GM19025 (cell line): ENCODE measurements at regions not wholly inside any gene's neighbourhood (a gene's known extent, or its start where the extent isn't known, plus 50 kb on each side); places are given as distances from the start of the nearest gene placed in this dataset.

Experiments
- ATAC-seq: cut with Tn5 transposase; IDR thresholded peaks from one replicate; pipeline ENCODE4 v1.9.1; 2021; ENCODE audit warnings: mild to moderate bottlenecking, low read depth, moderate library complexity; ENCODE audit not compliant: unreplicated experiment

GRCh38 chrX:7789200-7789599 lies 53.8 kb upstream of the VCX start:
- ATAC-seq, result no peak

- no peak for ATAC-seq
Observed at GRCh38 chrX:7788334-7788733, 54.6 kb upstream of the VCX start.

- no peak for ATAC-seq
Observed at GRCh38 chrX:7787714-7788113, 55.3 kb upstream of the VCX start.

DNA sequence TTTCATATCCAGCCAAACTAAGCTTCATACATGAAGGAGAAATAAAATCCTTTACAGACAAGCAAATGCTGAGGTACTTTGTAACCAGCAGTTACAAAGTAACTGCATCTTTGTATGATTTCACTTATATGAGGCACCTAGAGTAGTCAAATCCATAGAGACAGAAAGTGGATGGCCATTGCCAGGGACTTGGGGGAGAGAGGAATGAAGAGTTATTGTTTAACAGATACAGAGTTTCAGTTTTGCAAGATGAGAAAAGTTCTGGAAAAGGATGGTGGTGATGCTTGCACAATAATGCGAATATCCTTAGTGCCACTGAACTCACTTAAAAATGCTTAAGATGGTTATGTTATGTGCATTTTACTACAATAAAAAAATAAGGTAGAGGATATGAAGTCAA lies 58.4 kb upstream of the VCX start:
- no peak for ATAC-seq

DNA sequence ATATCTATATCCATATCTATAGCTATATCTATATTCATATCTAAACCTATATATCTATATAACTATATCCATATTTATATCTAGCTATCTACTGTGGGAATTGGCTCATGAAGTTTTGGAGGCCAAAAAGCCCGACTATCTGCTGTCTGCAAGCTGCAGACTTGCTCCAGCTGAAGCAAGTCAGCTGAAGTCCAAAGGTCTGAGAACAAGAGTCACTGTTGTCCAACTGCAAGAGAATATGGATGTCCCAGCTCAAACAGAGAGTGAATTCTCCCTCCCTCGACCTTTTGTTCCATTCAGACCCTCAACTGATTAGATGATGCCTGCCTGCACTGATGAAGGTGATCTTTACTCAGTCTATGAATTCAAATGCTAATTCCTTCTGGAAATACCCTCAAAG lies 63.3 kb upstream of the VCX start:
- no peak for ATAC-seq

DNA sequence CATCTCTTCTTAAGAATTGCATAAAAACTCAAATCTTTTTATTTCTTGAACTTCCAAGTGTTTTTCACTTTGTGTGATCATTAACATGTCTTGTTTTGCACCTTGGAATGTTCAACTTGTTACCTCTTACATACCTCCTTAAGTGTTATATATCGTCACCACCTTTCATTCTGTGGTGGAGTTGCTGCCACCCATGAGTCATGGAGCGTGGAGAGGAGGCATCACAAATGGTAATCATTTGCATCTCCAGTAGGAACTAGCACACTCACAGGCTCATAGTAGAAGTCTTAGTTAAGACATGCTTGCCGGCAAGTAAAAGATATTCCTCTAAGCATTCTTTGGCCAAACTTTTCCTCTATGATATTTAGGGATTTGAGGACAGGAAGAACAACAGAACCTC lies 67.0 kb upstream of the VCX start:
- ATAC-seq, result no peak

DNA sequence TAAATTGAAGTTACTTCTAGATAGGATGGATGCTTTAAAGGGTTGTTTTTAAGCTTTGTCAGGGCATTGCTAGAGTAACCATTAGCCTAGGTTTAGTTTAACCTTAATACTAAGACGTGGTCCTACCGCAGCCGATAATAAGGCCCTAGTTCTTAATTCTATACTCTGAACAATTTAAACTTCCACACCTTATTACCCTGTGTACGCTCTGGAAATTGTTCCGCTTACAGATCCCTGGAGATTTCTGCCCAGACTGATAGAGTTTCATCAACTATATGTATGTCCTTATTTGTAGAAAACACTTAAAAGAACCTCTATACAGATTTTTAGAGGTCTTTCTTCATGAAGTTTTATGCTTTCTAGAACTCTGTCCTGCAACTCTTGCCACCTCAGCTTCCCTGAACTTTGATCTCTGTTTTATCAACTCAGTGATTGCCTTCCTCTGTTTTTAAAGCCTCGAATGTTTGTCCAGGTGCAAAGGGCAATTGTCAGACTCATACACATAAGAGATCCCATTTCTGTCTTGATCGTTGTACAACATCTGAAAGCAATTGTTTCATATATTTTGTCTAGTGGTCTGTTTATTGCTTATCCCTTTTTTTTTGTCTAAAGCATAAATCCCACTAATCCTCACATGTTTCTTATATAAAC lies 71.1 kb upstream of the VCX start:
- no peak for ATAC-seq

- no peak for ATAC-seq
Observed at GRCh38 chrX:7759830-7760229, 83.1 kb upstream of the VCX start.

GRCh38 chrX:7746856-7747255 lies 96.1 kb upstream of the VCX start:
- no peak for ATAC-seq

DNA sequence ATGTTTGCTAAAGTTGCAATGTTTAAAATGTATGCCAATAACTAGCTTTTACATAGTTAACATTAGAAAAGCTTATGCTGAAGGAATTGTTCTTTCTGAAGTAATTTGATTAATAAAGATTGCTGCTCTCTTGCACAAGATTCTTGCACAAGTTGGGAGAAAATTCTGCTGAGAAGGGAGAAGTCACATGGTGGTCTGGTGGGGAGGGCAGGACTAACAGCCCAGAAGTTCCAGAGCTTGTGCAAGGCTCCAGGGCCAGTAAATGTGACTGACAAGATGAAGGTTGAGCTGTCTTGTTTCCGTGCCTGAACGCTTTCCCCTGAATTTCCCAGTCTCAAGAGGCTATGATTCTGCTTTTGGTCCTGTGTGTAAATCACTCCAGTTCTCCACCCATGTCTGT lies 112.9 kb upstream of the VCX start:
- no peak for ATAC-seq

GRCh38 chrX:7720519-7720918 lies 122.5 kb upstream of the VCX start:
- ATAC-seq, result no peak

- ATAC-seq, result no peak
Observed at GRCh38 chrX:7714351-7714750, 128.6 kb upstream of the VCX start.

DNA sequence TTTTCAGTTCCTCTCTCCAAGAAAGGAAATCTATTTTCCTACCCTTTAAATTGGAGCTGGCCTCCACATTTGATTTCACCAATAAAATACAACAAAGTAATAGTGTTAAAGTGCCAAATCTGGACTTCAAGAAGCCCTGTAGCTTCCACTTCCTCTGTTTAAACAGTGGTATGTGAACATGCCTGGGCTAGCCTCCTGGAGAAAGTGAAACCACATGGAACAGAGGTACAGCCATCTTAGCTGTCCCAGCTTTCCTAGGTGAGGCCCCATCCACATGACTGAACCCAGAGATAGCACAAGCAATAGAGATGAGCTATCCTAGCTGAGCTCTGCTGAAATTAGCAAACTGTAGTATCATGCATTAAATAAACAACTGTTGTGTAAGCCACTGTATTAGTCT lies 131.8 kb upstream of the VCX start:
- no peak for ATAC-seq

DNA sequence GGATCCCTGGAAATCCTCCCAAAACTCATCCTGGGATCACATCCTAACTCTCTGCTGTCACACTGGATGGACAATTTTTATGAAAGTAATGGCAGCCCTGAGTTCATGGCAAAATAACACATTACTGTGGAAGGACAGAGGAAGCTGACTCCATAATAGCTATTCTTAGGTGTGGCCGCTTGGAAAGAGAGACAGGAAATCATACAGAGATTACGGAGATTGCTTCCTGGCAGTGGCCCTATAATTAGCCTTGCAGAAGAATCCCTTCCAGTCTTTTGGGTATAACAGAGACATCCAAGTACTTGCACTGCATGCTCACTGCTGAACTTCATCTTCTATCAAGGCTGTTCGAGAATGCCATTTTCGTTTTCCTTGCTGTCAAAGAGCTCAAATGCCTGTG lies 133.1 kb upstream of the VCX start:
- no peak for ATAC-seq

- ATAC-seq, result no peak
Observed at GRCh38 chrX:7706032-7706431, 136.9 kb upstream of the VCX start.

- ATAC-seq, result no peak
Observed at GRCh38 chrX:7704205-7704604, 138.8 kb upstream of the VCX start.

GRCh38 chrX:7698248-7698647 lies 144.7 kb upstream of the VCX start:
- ATAC-seq, result no peak

- ATAC-seq, result no peak
Observed at GRCh38 chrX:7690842-7691241, 152.1 kb upstream of the VCX start.

GRCh38 chrX:7689791-7690412 lies 153.1 kb upstream of the VCX start:
- ATAC-seq, result no peak

DNA sequence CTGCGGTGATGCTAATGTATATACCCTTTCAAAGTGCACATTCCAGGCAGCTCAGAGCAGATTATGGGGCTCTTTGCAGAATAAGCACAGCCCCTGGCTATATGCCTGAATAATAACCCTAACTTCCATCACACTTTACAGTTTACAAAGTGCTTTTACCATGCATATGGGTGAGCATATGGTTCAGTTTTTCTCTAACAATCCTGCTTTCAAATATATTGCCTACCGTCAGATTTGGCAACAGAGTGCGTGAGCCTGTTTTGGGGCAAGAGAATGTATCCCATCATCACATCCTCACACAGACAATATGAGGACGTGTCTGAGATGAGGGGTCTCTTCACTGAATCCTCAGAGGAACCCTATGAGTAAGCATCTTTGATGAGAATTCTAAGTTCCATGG lies 162.8 kb upstream of the VCX start:
- ATAC-seq, result no peak

DNA sequence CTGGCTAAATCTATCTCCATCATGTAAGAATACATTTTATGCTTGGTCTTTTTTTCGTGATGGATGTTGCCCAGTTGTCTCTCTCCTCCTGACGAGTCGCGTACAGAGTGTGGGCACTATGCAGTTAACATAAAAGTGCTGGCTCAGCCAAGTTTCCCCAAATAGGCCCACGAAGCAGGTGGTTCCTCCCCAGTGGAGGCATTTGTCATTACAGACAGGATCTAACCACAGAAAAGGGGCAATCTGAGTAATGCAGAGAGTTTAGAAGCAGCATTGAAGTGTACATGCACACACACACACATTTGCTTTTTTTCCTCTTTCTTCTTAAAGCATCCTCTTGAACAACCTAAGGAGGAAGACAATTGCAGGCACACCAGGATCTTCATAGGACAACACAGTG lies 188.7 kb upstream of the VCX start:
- no peak for ATAC-seq

DNA sequence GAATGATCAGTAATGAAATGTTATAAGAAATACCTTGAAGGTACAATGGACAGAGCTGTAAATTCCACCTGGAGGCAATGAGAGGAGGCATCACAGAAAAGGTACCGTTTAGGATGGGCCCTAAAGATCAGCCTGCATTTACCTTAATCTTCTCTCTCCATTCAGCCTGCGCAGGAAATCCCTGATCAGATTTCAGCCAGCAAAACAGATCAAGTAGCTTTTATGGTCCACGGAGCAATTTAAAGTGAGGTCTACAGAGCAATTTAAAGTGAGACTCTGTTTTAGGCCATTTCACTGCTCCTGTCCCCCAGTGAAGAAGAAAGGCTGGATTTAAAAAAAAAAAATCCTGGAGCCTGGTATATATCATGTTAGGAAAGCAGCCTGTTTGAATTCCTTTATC lies 195.1 kb upstream of the VCX start:
- ATAC-seq, result no peak

- ATAC-seq, result no peak
Observed at GRCh38 chrX:7641141-7641540, 201.8 kb upstream of the VCX start.
